Head of caudate nucleus (tissue), 42 donors: ENCODE measurements at regions not wholly inside any gene's neighbourhood (a gene's known extent, or its start where the extent isn't known, plus 50 kb on each side); places are given as distances from the start of the nearest gene placed in this dataset.
"Not testable (repeated sequence)": the region's sequence is repeated elsewhere in the genome, so short reads cannot be mapped to it uniquely, and the experiment has no call there.

ENCODE experiments used
- DNase-seq, 42 donors: peaks; one replicate each; pipeline versions ENCODE4 v3.0.0 to v3.0.0-alpha.2; 2020 to 2021; ENCODE audit warnings: mixed read lengths in 7 of 42
- intact Hi-C: fragments of 100-400 bp; cut with DNase I; formaldehyde crosslinking; loops from one replicate; pipeline ENCODE4 v1.15.0; 2022

- intact Hi-C loops: no loop called here
- DNase-seq: no peak
These were observed 1046.7 kb upstream of the SLC39A10 start for GRCh38 chr2:194610297-194610696.

GRCh38 chr2:194603429-194603828 lies 1053.6 kb upstream of the SLC39A10 start:
- DNase-seq: no peak
- intact Hi-C loops: no loop called here

- no peak for DNase-seq
These were observed 1054.3 kb upstream of the SLC39A10 start for GRCh38 chr2:194602750-194603149.

GRCh38 chr2:194591192-194591591 lies 1065.8 kb upstream of the SLC39A10 start:
- no peak for DNase-seq
- intact Hi-C loops: no loop called here

More at GRCh38 chr2:194602750-194603149, 1054.3 kb upstream of the SLC39A10 start:
- intact Hi-C loops: no loop called here

GRCh38 chr2:194587739-194588270 lies 1069.2 kb upstream of the SLC39A10 start:
- intact Hi-C loops: no loop called here
- no peak for DNase-seq

GRCh38 chr2:194567661-194568017 lies 1089.4 kb upstream of the SLC39A10 start:
- no peak for DNase-seq
- intact Hi-C loops: no loop called here

GRCh38 chr2:194566907-194567660 lies 1089.9 kb upstream of the SLC39A10 start:
- intact Hi-C loops: no loop called here

GRCh38 chr2:194564422-194564821 lies 1092.6 kb upstream of the SLC39A10 start:
- DNase-seq: no peak
- intact Hi-C loops: no loop called here

More at GRCh38 chr2:194566907-194567660, 1089.9 kb upstream of the SLC39A10 start:
- no peak for DNase-seq

GRCh38 chr2:194562329-194562728 lies 1094.7 kb upstream of the SLC39A10 start:
- DNase-seq: no peak
- intact Hi-C loops: no loop called here

- DNase-seq: no peak
- intact Hi-C loops: no loop called here
These were observed 1097.1 kb upstream of the SLC39A10 start for GRCh38 chr2:194559964-194560363.

- intact Hi-C loops: no loop called here
- DNase-seq: no peak
These were observed 1097.5 kb upstream of the SLC39A10 start for GRCh38 chr2:194559523-194559922.

- DNase-seq: no peak
- intact Hi-C loops: no loop called here
These were observed 1099.0 kb upstream of the SLC39A10 start for GRCh38 chr2:194557993-194558392.

- no peak for DNase-seq
- intact Hi-C loops: no loop called here
These were observed 1100.4 kb upstream of the SLC39A10 start for GRCh38 chr2:194556629-194557028.

- intact Hi-C loops: no loop called here
- DNase-seq: no peak
These were observed 1103.0 kb upstream of the SLC39A10 start for GRCh38 chr2:194553980-194554379.

GRCh38 chr2:194550702-194551101 lies 1106.3 kb upstream of the SLC39A10 start:
- intact Hi-C loops: no loop called here
- no peak for DNase-seq

GRCh38 chr2:194549387-194549786 lies 1107.6 kb upstream of the SLC39A10 start:
- intact Hi-C loops: no loop called here
- no peak for DNase-seq

- DNase-seq: no peak
- intact Hi-C loops: no loop called here
These were observed 1111.0 kb upstream of the SLC39A10 start for GRCh38 chr2:194545978-194546377.

- intact Hi-C loops: no loop called here
These were observed 1117.6 kb upstream of the SLC39A10 start for GRCh38 chr2:194539425-194539824.

GRCh38 chr2:194526121-194526520 lies 1130.9 kb upstream of the SLC39A10 start:
- intact Hi-C loops: no loop called here
- no peak for DNase-seq

More at GRCh38 chr2:194539425-194539824, 1117.6 kb upstream of the SLC39A10 start:
- DNase-seq: no peak

GRCh38 chr2:194514281-194514680 lies 1142.7 kb upstream of the SLC39A10 start:
- DNase-seq: no peak
- intact Hi-C loops: no loop called here

- DNase-seq, intact Hi-C loops: not testable (repeated sequence)
These were observed 1146.0 kb upstream of the SLC39A10 start for GRCh38 chr2:194511070-194511469.
